ENCODE measurements at regions not wholly inside any gene's neighbourhood (a gene's known extent, or its start where the extent isn't known, plus 50 kb on each side); places are given as distances from the start of the nearest gene placed in this dataset.

GRCh38 chr14:99032759-99033158 is 239.2 kb downstream of the BCL11B start:
- TF ChIP-seq, protein P1, sequence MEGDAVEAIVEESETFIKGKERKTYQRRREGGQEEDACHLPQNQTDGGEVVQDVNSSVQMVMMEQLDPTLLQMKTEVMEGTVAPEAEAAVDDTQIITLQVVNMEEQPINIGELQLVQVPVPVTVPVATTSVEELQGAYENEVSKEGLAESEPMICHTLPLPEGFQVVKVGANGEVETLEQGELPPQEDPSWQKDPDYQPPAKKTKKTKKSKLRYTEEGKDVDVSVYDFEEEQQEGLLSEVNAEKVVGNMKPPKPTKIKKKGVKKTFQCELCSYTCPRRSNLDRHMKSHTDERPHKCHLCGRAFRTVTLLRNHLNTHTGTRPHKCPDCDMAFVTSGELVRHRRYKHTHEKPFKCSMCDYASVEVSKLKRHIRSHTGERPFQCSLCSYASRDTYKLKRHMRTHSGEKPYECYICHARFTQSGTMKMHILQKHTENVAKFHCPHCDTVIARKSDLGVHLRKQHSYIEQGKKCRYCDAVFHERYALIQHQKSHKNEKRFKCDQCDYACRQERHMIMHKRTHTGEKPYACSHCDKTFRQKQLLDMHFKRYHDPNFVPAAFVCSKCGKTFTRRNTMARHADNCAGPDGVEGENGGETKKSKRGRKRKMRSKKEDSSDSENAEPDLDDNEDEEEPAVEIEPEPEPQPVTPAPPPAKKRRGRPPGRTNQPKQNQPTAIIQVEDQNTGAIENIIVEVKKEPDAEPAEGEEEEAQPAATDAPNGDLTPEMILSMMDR (IDR thresholded peaks at IDR 0.05) = no peak
- TF ChIP-seq, protein P2, sequence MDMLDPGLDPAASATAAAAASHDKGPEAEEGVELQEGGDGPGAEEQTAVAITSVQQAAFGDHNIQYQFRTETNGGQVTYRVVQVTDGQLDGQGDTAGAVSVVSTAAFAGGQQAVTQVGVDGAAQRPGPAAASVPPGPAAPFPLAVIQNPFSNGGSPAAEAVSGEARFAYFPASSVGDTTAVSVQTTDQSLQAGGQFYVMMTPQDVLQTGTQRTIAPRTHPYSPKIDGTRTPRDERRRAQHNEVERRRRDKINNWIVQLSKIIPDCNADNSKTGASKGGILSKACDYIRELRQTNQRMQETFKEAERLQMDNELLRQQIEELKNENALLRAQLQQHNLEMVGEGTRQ (CRISPR knock-in tag; IDR thresholded peaks at IDR 0.05) = no peak
- TF ChIP-seq TP53 (CRISPR knock-in tag; IDR thresholded peaks at IDR 0.05) (no peak), SMAD4 (CRISPR knock-in tag; IDR thresholded peaks at IDR 0.05) (no peak), ETV6 (CRISPR knock-in tag; IDR thresholded peaks at IDR 0.05) (no peak), GABPB1 (CRISPR knock-in tag; IDR thresholded peaks at IDR 0.05) (no peak)
- TF ChIP-seq, protein P3, sequence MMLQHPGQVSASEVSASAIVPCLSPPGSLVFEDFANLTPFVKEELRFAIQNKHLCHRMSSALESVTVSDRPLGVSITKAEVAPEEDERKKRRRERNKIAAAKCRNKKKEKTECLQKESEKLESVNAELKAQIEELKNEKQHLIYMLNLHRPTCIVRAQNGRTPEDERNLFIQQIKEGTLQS (CRISPR knock-in tag; conservative IDR thresholded peaks at IDR 0.05) = no peak
- TF ChIP-seq, protein P4, sequence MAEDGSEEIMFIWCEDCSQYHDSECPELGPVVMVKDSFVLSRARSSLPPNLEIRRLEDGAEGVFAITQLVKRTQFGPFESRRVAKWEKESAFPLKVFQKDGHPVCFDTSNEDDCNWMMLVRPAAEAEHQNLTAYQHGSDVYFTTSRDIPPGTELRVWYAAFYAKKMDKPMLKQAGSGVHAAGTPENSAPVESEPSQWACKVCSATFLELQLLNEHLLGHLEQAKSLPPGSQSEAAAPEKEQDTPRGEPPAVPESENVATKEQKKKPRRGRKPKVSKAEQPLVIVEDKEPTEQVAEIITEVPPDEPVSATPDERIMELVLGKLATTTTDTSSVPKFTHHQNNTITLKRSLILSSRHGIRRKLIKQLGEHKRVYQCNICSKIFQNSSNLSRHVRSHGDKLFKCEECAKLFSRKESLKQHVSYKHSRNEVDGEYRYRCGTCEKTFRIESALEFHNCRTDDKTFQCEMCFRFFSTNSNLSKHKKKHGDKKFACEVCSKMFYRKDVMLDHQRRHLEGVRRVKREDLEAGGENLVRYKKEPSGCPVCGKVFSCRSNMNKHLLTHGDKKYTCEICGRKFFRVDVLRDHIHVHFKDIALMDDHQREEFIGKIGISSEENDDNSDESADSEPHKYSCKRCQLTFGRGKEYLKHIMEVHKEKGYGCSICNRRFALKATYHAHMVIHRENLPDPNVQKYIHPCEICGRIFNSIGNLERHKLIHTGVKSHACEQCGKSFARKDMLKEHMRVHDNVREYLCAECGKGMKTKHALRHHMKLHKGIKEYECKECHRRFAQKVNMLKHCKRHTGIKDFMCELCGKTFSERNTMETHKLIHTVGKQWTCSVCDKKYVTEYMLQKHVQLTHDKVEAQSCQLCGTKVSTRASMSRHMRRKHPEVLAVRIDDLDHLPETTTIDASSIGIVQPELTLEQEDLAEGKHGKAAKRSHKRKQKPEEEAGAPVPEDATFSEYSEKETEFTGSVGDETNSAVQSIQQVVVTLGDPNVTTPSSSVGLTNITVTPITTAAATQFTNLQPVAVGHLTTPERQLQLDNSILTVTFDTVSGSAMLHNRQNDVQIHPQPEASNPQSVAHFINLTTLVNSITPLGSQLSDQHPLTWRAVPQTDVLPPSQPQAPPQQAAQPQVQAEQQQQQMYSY (CRISPR knock-in tag; IDR thresholded peaks at IDR 0.05) = no peak

All from WTC11 (cell line).